ENCODE measurements at regions not wholly inside any gene's neighbourhood (a gene's known extent, or its start where the extent isn't known, plus 50 kb on each side); places are given as distances from the start of the nearest gene placed in this dataset.

GRCh38 chr13:56988543-56988942 is 152.2 kb upstream of the PRR20A start:
- Histone ChIP-seq H3K9me3 (ENCODE audit: control insufficient read depth, low read length) (no peaks in the 10 kb centered on the region), H3K4me1 (ENCODE audit: control insufficient read depth in 1 of 2, insufficient read depth in 2 of 2, low read length in 2 of 2) (no peaks in the 10 kb centered on the region), H3K27ac (ENCODE audit: low read depth in 1 of 2, low read length in 2 of 2) (no peak overlapping the region), H3K4me3 (ENCODE audit: low read length in 2 of 2) (no peak overlapping the region), H3K27me3 (ENCODE audit: control insufficient read depth in 1 of 2, insufficient read depth in 2 of 2, low read length in 1 of 2) (no peaks in the 10 kb centered on the region), H3K36me3 (ENCODE audit: control insufficient read depth in 1 of 2, insufficient read depth in 2 of 2, low read length in 1 of 2) (no peaks in the 10 kb centered on the region)
- intact Hi-C loops (cut with DNase I): no loop called here
- DNase-seq (no peak), ATAC-seq (ENCODE audit: low FRiP score) (no peak)

GRCh38 chr13:57003682-57004081 is 137.0 kb upstream of the PRR20A start:
- no peaks in the 10 kb centered on the region for H3K4me1 ChIP-seq (ENCODE audit: control insufficient read depth in 1 of 2, insufficient read depth in 2 of 2, low read length in 2 of 2)
- no peak for DNase-seq
- H3K27ac ChIP-seq (ENCODE audit: low read depth in 1 of 2, low read length in 2 of 2): no peak overlapping the region
- ATAC-seq (ENCODE audit: low FRiP score): no peak
- H3K9me3 ChIP-seq (ENCODE audit: control insufficient read depth, low read length): no peaks in the 10 kb centered on the region
- H3K4me3 ChIP-seq (ENCODE audit: low read length in 2 of 2): no peak overlapping the region
- WGBS, 2 donors: 87 to 89% methylated on average over 2 of the region's 2 CpGs
- no peaks in the 10 kb centered on the region for H3K27me3 ChIP-seq (ENCODE audit: control insufficient read depth in 1 of 2, insufficient read depth in 2 of 2, low read length in 1 of 2)
- intact Hi-C loops (cut with DNase I): no loop called here
- no peaks in the 10 kb centered on the region for H3K36me3 ChIP-seq (ENCODE audit: control insufficient read depth in 1 of 2, insufficient read depth in 2 of 2, low read length in 1 of 2)

- DNase-seq (no peak), ATAC-seq (ENCODE audit: low FRiP score) (no peak)
- H3K27me3 ChIP-seq (ENCODE audit: control insufficient read depth in 1 of 2, insufficient read depth in 2 of 2, low read length in 1 of 2): no peaks in the 10 kb centered on the region
- H3K36me3 ChIP-seq (ENCODE audit: control insufficient read depth in 1 of 2, insufficient read depth in 2 of 2, low read length in 1 of 2): no peaks in the 10 kb centered on the region
- no peaks in the 10 kb centered on the region for H3K4me1 ChIP-seq (ENCODE audit: control insufficient read depth in 1 of 2, insufficient read depth in 2 of 2, low read length in 2 of 2)
- 43 to 44% methylated on average over 1 of the region's 1 CpG for WGBS, 2 donors
- H3K4me3 ChIP-seq (ENCODE audit: low read length in 2 of 2): no peak overlapping the region
- no peaks in the 10 kb centered on the region for H3K9me3 ChIP-seq (ENCODE audit: control insufficient read depth, low read length)
- intact Hi-C loops (cut with DNase I): no loop called here
- H3K27ac ChIP-seq (ENCODE audit: low read depth in 1 of 2, low read length in 2 of 2): no peak overlapping the region
Measured at GRCh38 chr13:57017357-57017756, 123.4 kb upstream of the PRR20A start.

GRCh38 chr13:57018915-57019314 is 121.8 kb upstream of the PRR20A start:
- no peak for DNase-seq
- intact Hi-C loops (cut with DNase I): no loop called here
- Histone ChIP-seq H3K27ac (ENCODE audit: low read depth in 1 of 2, low read length in 2 of 2) (no peak overlapping the region), H3K4me1 (ENCODE audit: control insufficient read depth in 1 of 2, insufficient read depth in 2 of 2, low read length in 2 of 2) (no peaks in the 10 kb centered on the region), H3K27me3 (ENCODE audit: control insufficient read depth in 1 of 2, insufficient read depth in 2 of 2, low read length in 1 of 2) (no peaks in the 10 kb centered on the region), H3K4me3 (ENCODE audit: low read length in 2 of 2) (no peak overlapping the region), H3K9me3 (ENCODE audit: control insufficient read depth, low read length) (no peaks in the 10 kb centered on the region), H3K36me3 (ENCODE audit: control insufficient read depth in 1 of 2, insufficient read depth in 2 of 2, low read length in 1 of 2) (no peaks in the 10 kb centered on the region)
- ATAC-seq (ENCODE audit: low FRiP score): no peak
- 81 to 87% methylated on average over 8 of the region's 8 CpGs for WGBS, 2 donors

GRCh38 chr13:57030671-57031070 is 110.0 kb upstream of the PRR20A start:
- H3K27ac ChIP-seq (ENCODE audit: low read depth in 1 of 2, low read length in 2 of 2): no peak overlapping the region
- H3K9me3 ChIP-seq (ENCODE audit: control insufficient read depth, low read length): no peaks in the 10 kb centered on the region
- no peaks in the 10 kb centered on the region for H3K4me1 ChIP-seq (ENCODE audit: control insufficient read depth in 1 of 2, insufficient read depth in 2 of 2, low read length in 2 of 2)
- no peak overlapping the region for H3K4me3 ChIP-seq (ENCODE audit: low read length in 2 of 2)
- DNase-seq (peak in 1 of 2 donors; percentile 26), ATAC-seq (ENCODE audit: low FRiP score) (no peak)
- H3K27me3 ChIP-seq (ENCODE audit: control insufficient read depth in 1 of 2, insufficient read depth in 2 of 2, low read length in 1 of 2): no peaks in the 10 kb centered on the region
- 96 to 97% methylated on average over 6 of the region's 6 CpGs for WGBS, 2 donors
- H3K36me3 ChIP-seq (ENCODE audit: control insufficient read depth in 1 of 2, insufficient read depth in 2 of 2, low read length in 1 of 2): no peaks in the 10 kb centered on the region
- intact Hi-C loops (cut with DNase I): no loop called here

GRCh38 chr13:57036290-57036689 is 104.4 kb upstream of the PRR20A start:
- no peaks in the 10 kb centered on the region for H3K27me3 ChIP-seq (ENCODE audit: control insufficient read depth in 1 of 2, insufficient read depth in 2 of 2, low read length in 1 of 2)
- ATAC-seq (ENCODE audit: low FRiP score) (no peak), DNase-seq (no peak)
- intact Hi-C loops (cut with DNase I): no loop called here
- no peak overlapping the region for H3K27ac ChIP-seq (ENCODE audit: low read depth in 1 of 2, low read length in 2 of 2)
- no peaks in the 10 kb centered on the region for H3K9me3 ChIP-seq (ENCODE audit: control insufficient read depth, low read length)
- H3K4me1 ChIP-seq (ENCODE audit: control insufficient read depth in 1 of 2, insufficient read depth in 2 of 2, low read length in 2 of 2): no peaks in the 10 kb centered on the region
- H3K36me3 ChIP-seq (ENCODE audit: control insufficient read depth in 1 of 2, insufficient read depth in 2 of 2, low read length in 1 of 2): no peaks in the 10 kb centered on the region
- no peak overlapping the region for H3K4me3 ChIP-seq (ENCODE audit: low read length in 2 of 2)
- 90 to 92% methylated on average over 4 of the region's 4 CpGs for WGBS, 2 donors

GRCh38 chr13:57044910-57045309 is 95.8 kb upstream of the PRR20A start:
- ATAC-seq (ENCODE audit: low FRiP score): no peak
- WGBS, 2 donors: 95 to 97% methylated on average over 1 of the region's 1 CpG

GRCh38 chr13:57045826-57046546 is 94.7 kb upstream of the PRR20A start:
- H3K27me3 ChIP-seq (ENCODE audit: control insufficient read depth in 1 of 2, insufficient read depth in 2 of 2, low read length in 1 of 2): no peaks in the 10 kb centered on the region
- no peak overlapping the region for H3K27ac ChIP-seq (ENCODE audit: low read depth in 1 of 2, low read length in 2 of 2)
- DNase-seq: no peak
- H3K9me3 ChIP-seq (ENCODE audit: control insufficient read depth, low read length): no peaks in the 10 kb centered on the region
- 15 to 20% methylated on average over 5 of the region's 5 CpGs for WGBS, 2 donors
- H3K4me3 ChIP-seq (ENCODE audit: low read length in 2 of 2): no peak overlapping the region
- H3K36me3 ChIP-seq (ENCODE audit: control insufficient read depth in 1 of 2, insufficient read depth in 2 of 2, low read length in 1 of 2): no peaks in the 10 kb centered on the region
- no peak for ATAC-seq (ENCODE audit: low FRiP score)
- no peaks in the 10 kb centered on the region for H3K4me1 ChIP-seq (ENCODE audit: control insufficient read depth in 1 of 2, insufficient read depth in 2 of 2, low read length in 2 of 2)
- intact Hi-C loops (cut with DNase I): no loop called here

More at GRCh38 chr13:57044910-57045309, 95.8 kb upstream of the PRR20A start:
- intact Hi-C loops (cut with DNase I): no loop called here
- H3K4me1 ChIP-seq (ENCODE audit: control insufficient read depth in 1 of 2, insufficient read depth in 2 of 2, low read length in 2 of 2): no peaks in the 10 kb centered on the region
- no peaks in the 10 kb centered on the region for H3K9me3 ChIP-seq (ENCODE audit: control insufficient read depth, low read length)
- no peaks in the 10 kb centered on the region for H3K27me3 ChIP-seq (ENCODE audit: control insufficient read depth in 1 of 2, insufficient read depth in 2 of 2, low read length in 1 of 2)
- no peak for DNase-seq
- H3K27ac ChIP-seq (ENCODE audit: low read depth in 1 of 2, low read length in 2 of 2): no peak overlapping the region
- H3K4me3 ChIP-seq (ENCODE audit: low read length in 2 of 2): no peak overlapping the region
- H3K36me3 ChIP-seq (ENCODE audit: control insufficient read depth in 1 of 2, insufficient read depth in 2 of 2, low read length in 1 of 2): no peaks in the 10 kb centered on the region

GRCh38 chr13:57056601-57057180 is 84.0 kb upstream of the PRR20A start:
- intact Hi-C loops (cut with DNase I): no loop called here
- Histone ChIP-seq H3K4me3 (ENCODE audit: low read length in 2 of 2) (no peak overlapping the region), H3K27ac (ENCODE audit: low read depth in 1 of 2, low read length in 2 of 2) (no peak overlapping the region), H3K9me3 (ENCODE audit: control insufficient read depth, low read length) (peaks cover under 1% of the 10 kb centered on the region), H3K4me1 (ENCODE audit: control insufficient read depth in 1 of 2, insufficient read depth in 2 of 2, low read length in 2 of 2) (no peaks in the 10 kb centered on the region), H3K27me3 (ENCODE audit: control insufficient read depth in 1 of 2, insufficient read depth in 2 of 2, low read length in 1 of 2) (no peaks in the 10 kb centered on the region), H3K36me3 (ENCODE audit: control insufficient read depth in 1 of 2, insufficient read depth in 2 of 2, low read length in 1 of 2) (no peaks in the 10 kb centered on the region)
- ATAC-seq (ENCODE audit: low FRiP score) (no peak), DNase-seq (no peak)
- 82% methylated on average over 5 of the region's 5 CpGs for WGBS, 2 donors

All from aorta (tissue), 5 donors.